Activated CD4-positive, alpha-beta T cell treated with anti-CD3 and anti-CD28 coated beads, Interleukin-2, amount 10 ng/mL, durations not matched to agents 7 days and 5 days (primary cell): ENCODE measurements at regions not wholly inside any gene's neighbourhood (a gene's known extent, or its start where the extent isn't known, plus 50 kb on each side); places are given as distances from the start of the nearest gene placed in this dataset.

Experiments used
- CTCF ChIA-PET: fragments of 350-600 bp; sonication (Branson Sonifier 250); formaldehyde crosslinking; loops from one replicate; lab custom pipeline; 2021; ENCODE audit warnings: antibody characterized with exemption; lab: Charles Lee
- POLR2A ChIA-PET: fragments of 350-600 bp; sonication (Branson Sonifier 250); formaldehyde crosslinking; loops from one replicate; lab custom pipeline; 2021; ENCODE audit warnings: antibody characterized with exemption; lab: Charles Lee
- DNase-seq: peaks from one replicate; pipeline ENCODE4 v3.0.0-alpha.2; 2020
- H3K27ac Mint-ChIP-seq: one replicate; pipeline ENCODE4 v1.8.0; 2021; ENCODE audit warnings: mild to moderate bottlenecking, moderate library complexity, mixed read lengths
- H3K27me3 Mint-ChIP-seq: one replicate; pipeline ENCODE4 v1.8.0; 2021; ENCODE audit warnings: mixed read lengths
- H3K36me3 Mint-ChIP-seq: one replicate; pipeline ENCODE4 v1.8.0; 2021; ENCODE audit warnings: low read depth, mixed read lengths
- H3K4me1 Mint-ChIP-seq: one replicate; pipeline ENCODE4 v1.8.0; 2021; ENCODE audit warnings: mixed read lengths
- H3K4me3 Mint-ChIP-seq: one replicate; pipeline ENCODE4 v1.8.0; 2021; ENCODE audit warnings: mild to moderate bottlenecking, moderate library complexity, mixed read lengths
- H3K9me3 Mint-ChIP-seq: one replicate; pipeline ENCODE4 v1.8.0; 2021; ENCODE audit warnings: mixed read lengths

- no peak overlapping the region for H3K4me3 Mint-ChIP-seq
- H3K9me3 Mint-ChIP-seq = no peaks in the 10 kb centered on the region
- no peaks in the 10 kb centered on the region for H3K36me3 Mint-ChIP-seq
- ChIA-PET CTCF (no interaction called here), POLR2A (no interaction called here)
- no peak for DNase-seq
- H3K27ac Mint-ChIP-seq = no peak overlapping the region
- H3K4me1 Mint-ChIP-seq = no peaks in the 10 kb centered on the region
- no peaks in the 10 kb centered on the region for H3K27me3 Mint-ChIP-seq
These were observed 75.5 kb downstream of the ASB1 start for GRCh38 chr2:238502088-238502810.

DNA sequence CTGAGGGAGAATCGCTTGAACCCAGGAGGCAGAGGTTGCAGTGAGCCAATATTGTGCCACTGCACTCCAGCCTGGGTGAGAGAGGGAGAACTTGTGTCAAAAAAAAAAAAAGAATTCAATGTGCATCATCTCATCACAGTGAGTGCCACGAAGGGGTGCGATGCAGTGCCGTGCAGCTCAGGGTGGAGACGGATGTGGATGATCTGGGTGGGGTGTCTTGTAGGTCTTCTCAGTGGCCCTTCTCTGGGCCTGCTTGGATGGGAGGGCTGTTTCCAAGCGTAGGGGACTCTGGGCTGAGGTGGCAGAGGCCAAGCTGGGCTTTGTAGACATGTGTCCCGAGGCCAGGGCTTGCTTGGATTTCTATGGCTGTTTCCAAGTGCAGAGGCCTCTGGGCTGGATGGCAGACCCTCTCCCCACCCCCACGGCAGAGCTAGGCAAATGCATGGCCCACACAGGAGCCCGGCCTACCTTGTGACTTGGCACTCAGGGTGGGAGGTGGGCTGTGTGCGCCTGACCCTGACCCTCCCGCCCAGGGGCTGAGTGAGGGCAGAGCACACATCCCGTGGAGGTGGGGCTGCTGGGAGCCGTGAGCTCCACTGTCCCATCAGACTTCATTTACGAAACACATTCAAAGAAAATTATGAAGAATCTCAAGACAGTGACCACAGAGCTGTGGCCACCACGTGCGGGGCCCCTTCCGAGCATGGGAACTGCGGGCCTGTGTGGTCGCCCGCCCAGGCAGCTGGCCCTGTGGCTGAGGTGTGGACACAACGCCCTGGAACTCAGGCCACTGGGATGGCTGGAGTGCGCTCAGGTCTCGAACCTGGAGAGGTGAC lies 76.4 kb downstream of the ASB1 start:
- no peaks in the 10 kb centered on the region for H3K4me1 Mint-ChIP-seq
- CTCF ChIA-PET = interaction anchor here (1.2 kb wide), 1 partner anchor 10 kb away, joined by 5 read pairs; no protein-coding TSS in a partner anchor
- H3K36me3 Mint-ChIP-seq = no peaks in the 10 kb centered on the region
- no peak overlapping the region for H3K4me3 Mint-ChIP-seq
- H3K27me3 Mint-ChIP-seq = no peaks in the 10 kb centered on the region
- POLR2A ChIA-PET = no interaction called here
- no peaks in the 10 kb centered on the region for H3K9me3 Mint-ChIP-seq
- no peak overlapping the region for H3K27ac Mint-ChIP-seq
- no peak for DNase-seq

DNA sequence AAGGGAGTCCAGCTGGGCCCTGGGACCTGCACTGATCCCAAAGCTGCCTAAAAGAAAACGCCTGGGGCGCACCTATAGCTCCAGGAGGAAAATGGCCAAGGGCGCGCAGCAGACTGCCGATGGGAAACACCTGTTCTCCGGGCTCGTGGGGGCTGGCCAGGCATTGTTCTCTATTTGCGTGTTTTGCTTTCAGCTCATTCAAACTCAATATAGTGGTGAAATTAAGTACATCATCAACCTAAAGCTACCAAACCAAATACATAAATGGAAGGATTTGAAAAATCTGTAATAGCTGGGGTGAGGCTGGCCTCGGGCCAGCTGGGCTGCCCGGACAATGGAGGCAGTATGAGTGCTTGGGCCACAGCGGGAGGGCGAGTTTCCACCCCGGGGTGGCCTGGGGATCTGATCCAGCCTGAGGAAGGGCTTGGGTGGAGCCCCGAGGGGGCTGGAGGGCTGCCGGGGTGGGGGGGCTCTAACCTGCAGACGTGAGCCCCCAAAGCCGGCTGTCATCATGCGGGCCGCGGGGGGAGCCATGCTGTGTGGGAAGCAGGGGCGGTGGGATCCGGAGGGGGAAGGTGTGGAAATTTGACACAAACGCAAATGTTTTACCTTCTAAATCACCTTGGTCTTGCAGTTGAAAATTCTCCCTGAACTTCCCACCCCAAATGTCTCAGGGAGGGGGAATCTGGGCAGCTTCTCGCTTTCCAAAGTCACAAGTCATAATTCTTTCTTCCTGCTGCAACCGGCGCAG lies 77.6 kb downstream of the ASB1 start:
- no peak for DNase-seq
- CTCF ChIA-PET = interaction anchor here (1.2 kb wide), 1 partner anchor 9 kb away, joined by 5 read pairs; no protein-coding TSS in a partner anchor
- POLR2A ChIA-PET = no interaction called here
- Mint-ChIP-seq H3K9me3 (no peaks in the 10 kb centered on the region), H3K27ac (no peak overlapping the region), H3K4me1 (no peaks in the 10 kb centered on the region), H3K4me3 (no peak overlapping the region), H3K27me3 (no peaks in the 10 kb centered on the region), H3K36me3 (no peaks in the 10 kb centered on the region)

- ChIA-PET POLR2A (no interaction called here), CTCF (no interaction called here)
- no peaks in the 10 kb centered on the region for H3K36me3 Mint-ChIP-seq
- H3K4me3 Mint-ChIP-seq = no peak overlapping the region
- no peaks in the 10 kb centered on the region for H3K9me3 Mint-ChIP-seq
- no peak overlapping the region for H3K27ac Mint-ChIP-seq
- no peaks in the 10 kb centered on the region for H3K4me1 Mint-ChIP-seq
- H3K27me3 Mint-ChIP-seq = no peaks in the 10 kb centered on the region
- DNase-seq = no peak
These were observed 78.6 kb downstream of the ASB1 start for GRCh38 chr2:238505119-238505891.

DNA sequence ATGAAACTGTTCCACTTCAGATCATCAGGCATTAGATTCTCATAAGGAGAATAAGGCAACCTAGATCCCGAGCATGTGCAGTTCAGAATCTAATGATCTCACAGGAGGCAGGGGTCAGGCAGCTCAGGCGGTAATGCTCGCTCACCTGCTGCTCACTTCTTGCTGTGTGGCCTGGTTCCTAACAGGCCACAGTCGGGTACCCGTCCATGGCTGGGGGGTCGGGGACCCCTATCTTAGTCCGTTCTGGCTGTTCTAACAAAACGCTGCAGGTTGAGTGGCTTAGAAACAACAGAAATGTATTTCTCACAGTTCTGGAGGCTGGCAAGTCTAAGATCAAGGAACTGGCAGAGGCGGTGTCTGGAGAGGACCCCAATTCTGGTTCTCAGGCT lies 79.2 kb downstream of the ASB1 start:
- CTCF ChIA-PET = no interaction called here
- H3K4me3 Mint-ChIP-seq = no peak overlapping the region

GRCh38 chr2:238506371-238507068 lies 79.8 kb downstream of the ASB1 start:
- no peaks in the 10 kb centered on the region for H3K27me3 Mint-ChIP-seq
- H3K27ac Mint-ChIP-seq = no peak overlapping the region
- H3K36me3 Mint-ChIP-seq = no peaks in the 10 kb centered on the region
- ChIA-PET POLR2A (no interaction called here), CTCF (no interaction called here)
- H3K9me3 Mint-ChIP-seq = no peaks in the 10 kb centered on the region
- H3K4me1 Mint-ChIP-seq = no peaks in the 10 kb centered on the region
- no peak for DNase-seq
- no peak overlapping the region for H3K4me3 Mint-ChIP-seq

More for the DNA sequence above, 79.2 kb downstream of the ASB1 start:
- no peaks in the 10 kb centered on the region for H3K9me3 Mint-ChIP-seq
- H3K27me3 Mint-ChIP-seq = no peaks in the 10 kb centered on the region
- no peaks in the 10 kb centered on the region for H3K4me1 Mint-ChIP-seq
- POLR2A ChIA-PET = no interaction called here
- DNase-seq = no peak
- no peaks in the 10 kb centered on the region for H3K36me3 Mint-ChIP-seq
- no peak overlapping the region for H3K27ac Mint-ChIP-seq

- CTCF ChIA-PET = no interaction called here
- H3K4me3 Mint-ChIP-seq = no peak overlapping the region
- H3K9me3 Mint-ChIP-seq = no peaks in the 10 kb centered on the region
- no peaks in the 10 kb centered on the region for H3K36me3 Mint-ChIP-seq
- H3K27ac Mint-ChIP-seq = no peak overlapping the region
- POLR2A ChIA-PET = no interaction called here
- DNase-seq = no peak
- H3K4me1 Mint-ChIP-seq = no peaks in the 10 kb centered on the region
- no peaks in the 10 kb centered on the region for H3K27me3 Mint-ChIP-seq
These were observed 81.1 kb downstream of the ASB1 start for GRCh38 chr2:238507836-238508235.

- no peak overlapping the region for H3K27ac Mint-ChIP-seq
- ChIA-PET CTCF (no interaction called here), POLR2A (no interaction called here)
- no peaks in the 10 kb centered on the region for H3K36me3 Mint-ChIP-seq
- no peaks in the 10 kb centered on the region for H3K27me3 Mint-ChIP-seq
- no peaks in the 10 kb centered on the region for H3K9me3 Mint-ChIP-seq
- H3K4me3 Mint-ChIP-seq = no peak overlapping the region
- no peak for DNase-seq
- H3K4me1 Mint-ChIP-seq = no peaks in the 10 kb centered on the region
These were observed 82.6 kb downstream of the ASB1 start for GRCh38 chr2:238509151-238509835.

DNA sequence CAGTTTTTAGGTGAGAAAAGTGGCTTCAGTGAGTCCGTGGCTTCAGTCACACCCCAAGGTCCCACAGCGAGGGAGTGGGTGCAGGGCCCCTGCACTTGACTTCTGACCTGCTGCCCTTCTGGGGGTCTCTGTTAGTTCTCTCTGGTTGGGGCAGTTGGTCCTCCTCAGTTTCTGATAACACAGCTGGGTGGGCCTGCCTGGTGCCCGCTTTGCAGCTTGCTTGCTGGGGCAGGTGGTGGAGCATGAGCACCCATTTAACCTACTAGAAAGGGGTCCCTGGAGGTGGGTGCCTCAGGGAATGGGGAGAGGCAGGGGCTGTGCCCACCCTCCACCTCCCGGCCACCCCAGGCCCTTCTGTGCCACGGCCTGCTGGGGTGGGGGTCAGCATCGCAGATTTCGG lies 83.2 kb downstream of the ASB1 start:
- ChIA-PET POLR2A (no interaction called here), CTCF (no interaction called here)
- Mint-ChIP-seq H3K4me3 (no peak overlapping the region), H3K36me3 (no peaks in the 10 kb centered on the region), H3K27me3 (no peaks in the 10 kb centered on the region), H3K4me1 (no peaks in the 10 kb centered on the region), H3K27ac (no peak overlapping the region), H3K9me3 (no peaks in the 10 kb centered on the region)
- DNase-seq = no peak

DNA sequence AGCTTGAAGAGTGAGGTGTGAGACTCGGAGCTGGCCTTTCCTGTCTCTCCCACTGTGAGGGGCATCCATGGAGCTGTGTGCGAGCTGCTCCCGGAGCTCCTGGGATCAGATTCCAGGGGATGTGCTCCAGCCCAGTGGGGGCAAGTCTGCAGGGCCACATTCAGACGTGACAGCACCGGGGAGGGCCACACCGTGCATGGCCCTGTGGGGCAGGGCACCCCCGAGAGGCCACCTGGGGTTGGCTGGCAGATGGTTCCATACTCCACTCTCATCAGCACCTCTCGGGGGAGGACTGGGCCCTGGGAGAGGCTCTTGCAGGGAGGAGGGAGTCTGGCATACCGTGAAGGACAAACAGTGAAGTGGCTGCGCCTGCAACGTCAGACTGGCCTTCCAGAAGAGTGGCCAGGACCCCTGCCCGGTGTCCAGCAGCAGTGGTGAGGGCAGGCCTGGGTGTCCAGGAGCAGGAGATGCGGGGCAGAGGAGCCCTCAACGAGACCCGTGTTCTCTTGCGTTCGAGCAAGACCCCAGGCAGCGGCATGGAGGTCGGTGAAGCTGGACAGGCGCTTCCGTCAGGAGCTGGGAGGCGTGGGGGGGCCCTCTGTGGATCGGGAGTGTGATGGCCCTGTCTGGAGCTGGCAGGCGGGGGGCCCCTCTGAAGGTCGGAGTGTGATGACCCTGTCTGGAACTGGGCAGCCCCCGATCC lies 84.3 kb downstream of the ASB1 start:
- Mint-ChIP-seq H3K9me3 (no peaks in the 10 kb centered on the region), H3K4me3 (no peak overlapping the region), H3K4me1 (peaks cover 2% of the 10 kb centered on the region), H3K27me3 (peaks cover 4% of the 10 kb centered on the region), H3K36me3 (no peaks in the 10 kb centered on the region), H3K27ac (no peak overlapping the region)
- POLR2A ChIA-PET = no interaction called here
- no peak for DNase-seq
- CTCF ChIA-PET = interaction anchor here (1.2 kb wide), 1 partner anchor 12 kb away, joined by 3 read pairs; no protein-coding TSS in a partner anchor

DNA sequence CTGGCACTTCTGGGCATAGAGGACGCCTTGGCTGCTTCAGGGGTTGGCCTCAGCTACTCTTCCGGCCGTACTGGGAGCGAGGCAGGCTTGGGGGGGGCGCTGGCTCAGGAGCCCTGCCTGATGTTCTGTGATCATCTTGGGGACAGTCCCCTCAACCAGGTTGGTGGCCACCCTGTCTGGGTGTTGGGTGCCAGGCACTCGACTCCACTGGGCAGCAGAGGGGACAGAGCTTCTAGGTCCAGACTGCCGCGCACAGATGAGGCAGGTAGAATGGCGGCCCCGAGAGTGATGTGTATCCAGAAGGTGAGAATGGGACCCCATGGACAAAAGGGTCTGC lies 84.9 kb downstream of the ASB1 start:
- ChIA-PET POLR2A (no interaction called here), CTCF (interaction anchor here (1.2 kb wide), 1 partner anchor 11 kb away, joined by 3 read pairs; no protein-coding TSS in a partner anchor)
- H3K9me3 Mint-ChIP-seq = peaks cover 2% of the 10 kb centered on the region
- no peak overlapping the region for H3K27ac Mint-ChIP-seq
- H3K36me3 Mint-ChIP-seq = no peaks in the 10 kb centered on the region
- H3K4me1 Mint-ChIP-seq = peaks cover 8% of the 10 kb centered on the region
- peaks cover 6% of the 10 kb centered on the region for H3K27me3 Mint-ChIP-seq
- DNase-seq = no peak
- no peak overlapping the region for H3K4me3 Mint-ChIP-seq
